HEK293T (cell line): ENCODE measurements at regions not wholly inside any gene's neighbourhood (a gene's known extent, or its start where the extent isn't known, plus 50 kb on each side); places are given as distances from the start of the nearest gene placed in this dataset.

ENCODE experiments used
- CTCF ChIA-PET: fragments of 350-600 bp; formaldehyde crosslinking; extraction: SDS; loops from one replicate; lab custom pipeline; 2021; ENCODE audit warnings: antibody characterized with exemption, inconsistent platforms; lab: Yijun Ruan, JAX
- POLR2A ChIA-PET: fragments of 350-600 bp; formaldehyde crosslinking; extraction: SDS; loops from one replicate; lab custom pipeline; 2020; ENCODE audit warnings: antibody characterized with exemption, inconsistent platforms; lab: Yijun Ruan, JAX
- DNase-seq: peaks from one replicate; pipeline ENCODE4 v3.0.0; 2012; ENCODE audit warnings: mixed read lengths; ENCODE audit errors: extremely low spot score
- ARNT ChIP-seq: fragments of 450-650 bp; IDR thresholded peaks from 2 replicates; pipeline ENCODE4 v1.6.1; 2017; ENCODE audit warnings: mild to moderate bottlenecking
- BHLHE40 ChIP-seq: fragments of 450-650 bp; IDR thresholded peaks from 2 replicates; pipeline ENCODE4 v1.6.1; 2016; ENCODE audit warnings: mild to moderate bottlenecking, moderate library complexity, borderline replicate concordance
- CTBP1 ChIP-seq: fragments of 450-650 bp; IDR thresholded peaks from 2 replicates; pipeline ENCODE4 v1.6.1; 2016; ENCODE audit warnings: borderline replicate concordance
- ELF4 ChIP-seq: fragments of 450-650 bp; IDR thresholded peaks from 2 replicates; pipeline ENCODE4 v1.6.1; 2017; ENCODE audit warnings: antibody characterized with exemption
- FOXA1 ChIP-seq: fragments of 450-650 bp; IDR thresholded peaks from 2 replicates; pipeline ENCODE4 v1.6.1; 2016; ENCODE audit warnings: mild to moderate bottlenecking
- FOXK2 ChIP-seq: fragments of 450-650 bp; IDR thresholded peaks from 2 replicates; pipeline ENCODE4 v1.6.1; 2016; ENCODE audit warnings: mild to moderate bottlenecking
- FOXM1 ChIP-seq: fragments of 450-650 bp; IDR thresholded peaks from 2 replicates; pipeline ENCODE4 v1.6.1; 2017; ENCODE audit warnings: mild to moderate bottlenecking, borderline replicate concordance
- HDGF ChIP-seq: fragments of 450-650 bp; IDR thresholded peaks from 2 replicates; pipeline ENCODE4 v1.6.1; 2017; ENCODE audit warnings: antibody characterized with exemption, borderline replicate concordance
- L3MBTL2 ChIP-seq: fragments of 450-650 bp; conservative IDR thresholded peaks from 2 replicates; pipeline ENCODE4 v1.6.1; 2016; ENCODE audit warnings: mild to moderate bottlenecking
- LEF1 ChIP-seq: fragments of 450-650 bp; IDR thresholded peaks from 2 replicates; pipeline ENCODE4 v1.6.1; 2017; ENCODE audit warnings: mild to moderate bottlenecking, borderline replicate concordance
- NFRKB ChIP-seq: fragments of 450-650 bp; IDR thresholded peaks from 2 replicates; pipeline ENCODE4 v1.6.1; 2016; ENCODE audit warnings: mild to moderate bottlenecking, moderate library complexity
- SP1 ChIP-seq: fragments of 450-650 bp; IDR thresholded peaks from 2 replicates; pipeline ENCODE4 v1.6.1; 2017
- SUZ12 ChIP-seq: fragments of 450-650 bp; IDR thresholded peaks from 2 replicates; pipeline ENCODE4 v1.6.1; 2016; ENCODE audit warnings: mild to moderate bottlenecking
- TARDBP ChIP-seq: fragments of 450-650 bp; IDR thresholded peaks from 2 replicates; pipeline ENCODE4 v1.6.1; 2016
- ZNF384 ChIP-seq: fragments of 450-650 bp; IDR thresholded peaks from 2 replicates; pipeline ENCODE4 v1.6.1; 2016
- TF ChIP-seq, protein P1 (sequence below): fragments of 450-650 bp; IDR thresholded peaks from 2 replicates; pipeline ENCODE4 v1.6.1; 2016

GRCh38 chr11:87917111-87917510, 258.1 kb downstream of the RAB38 start:
- DNase-seq = no peak
- TF ChIP-seq L3MBTL2 = no peak
- no peak for TF ChIP-seq FOXK2
- no peak for TF ChIP-seq TARDBP
- TF ChIP-seq FOXA1 = no peak
- TF ChIP-seq FOXM1 = no peak
- no peak for TF ChIP-seq ZNF384
- no peak for TF ChIP-seq CTBP1
- no peak for TF ChIP-seq LEF1
- TF ChIP-seq NFRKB = no peak
- no peak for TF ChIP-seq ELF4
- no peak for TF ChIP-seq BHLHE40
- no peak for TF ChIP-seq SUZ12
- no peak for TF ChIP-seq SP1
- TF ChIP-seq HDGF = no peak
- ChIA-PET POLR2A (no interaction called here), CTCF (no interaction called here)

DNA sequence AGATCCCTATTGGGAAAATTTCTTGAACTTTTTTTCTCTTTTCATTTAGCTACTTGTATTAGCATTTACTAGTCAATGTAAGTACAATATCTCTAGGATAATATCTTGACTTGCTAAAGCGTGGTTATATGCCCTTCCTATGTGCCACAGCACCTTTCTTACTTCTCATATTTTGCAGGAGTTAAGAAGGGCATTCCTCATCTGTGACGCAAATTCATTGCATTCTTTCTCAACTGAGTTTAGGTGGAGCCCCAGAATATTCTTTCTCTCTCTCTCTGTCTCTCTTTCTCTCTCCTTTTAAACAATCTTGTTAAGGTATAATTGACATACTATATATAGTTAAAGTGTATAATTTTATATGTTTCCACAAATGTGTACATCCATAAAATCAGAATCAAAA, 266.1 kb downstream of the RAB38 start:
- no peak for DNase-seq
- ChIA-PET CTCF (interaction anchor here (1.3 kb wide), 1 partner anchor 107 kb away, joined by 3 read pairs; no protein-coding TSS in a partner anchor), POLR2A (interaction anchor here (0.6 kb wide), 1 partner anchor 58 kb away, joined by 3 read pairs; no protein-coding TSS in a partner anchor)
- TF ChIP-seq, protein P1, sequence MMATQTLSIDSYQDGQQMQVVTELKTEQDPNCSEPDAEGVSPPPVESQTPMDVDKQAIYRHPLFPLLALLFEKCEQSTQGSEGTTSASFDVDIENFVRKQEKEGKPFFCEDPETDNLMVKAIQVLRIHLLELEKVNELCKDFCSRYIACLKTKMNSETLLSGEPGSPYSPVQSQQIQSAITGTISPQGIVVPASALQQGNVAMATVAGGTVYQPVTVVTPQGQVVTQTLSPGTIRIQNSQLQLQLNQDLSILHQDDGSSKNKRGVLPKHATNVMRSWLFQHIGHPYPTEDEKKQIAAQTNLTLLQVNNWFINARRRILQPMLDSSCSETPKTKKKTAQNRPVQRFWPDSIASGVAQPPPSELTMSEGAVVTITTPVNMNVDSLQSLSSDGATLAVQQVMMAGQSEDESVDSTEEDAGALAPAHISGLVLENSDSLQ = no peak
- TF ChIP-seq SP1 (no peak), FOXK2 (no peak), FOXM1 (no peak), LEF1 (no peak)

DNA sequence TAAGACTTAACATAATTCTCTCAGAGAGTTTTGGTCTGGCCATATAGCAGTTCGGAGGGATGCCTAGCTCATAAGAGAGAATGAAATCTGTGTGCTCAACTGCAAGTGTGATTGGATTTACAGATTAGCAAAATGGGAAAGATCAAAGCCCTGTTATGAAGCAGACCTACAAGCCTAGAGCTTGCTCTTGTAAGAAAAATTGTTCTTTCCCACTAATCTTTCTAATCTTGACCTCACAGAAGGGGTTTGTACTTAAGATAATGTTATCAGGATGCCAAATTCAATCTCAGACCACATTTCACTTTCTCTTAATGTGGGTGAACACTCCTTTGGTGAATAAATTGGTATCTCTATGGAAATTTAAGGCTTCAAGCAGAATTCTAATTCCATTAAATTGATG, 267.2 kb downstream of the RAB38 start:
- TF ChIP-seq FOXM1 (no peak), ARNT (no peak), NFRKB (no peak), BHLHE40 (no peak), ZNF384 (no peak)
- DNase-seq = no peak
- POLR2A ChIA-PET = no interaction called here
- CTCF ChIA-PET = interaction anchor here (1.3 kb wide), 1 partner anchor 108 kb away, joined by 3 read pairs; no protein-coding TSS in a partner anchor

DNA sequence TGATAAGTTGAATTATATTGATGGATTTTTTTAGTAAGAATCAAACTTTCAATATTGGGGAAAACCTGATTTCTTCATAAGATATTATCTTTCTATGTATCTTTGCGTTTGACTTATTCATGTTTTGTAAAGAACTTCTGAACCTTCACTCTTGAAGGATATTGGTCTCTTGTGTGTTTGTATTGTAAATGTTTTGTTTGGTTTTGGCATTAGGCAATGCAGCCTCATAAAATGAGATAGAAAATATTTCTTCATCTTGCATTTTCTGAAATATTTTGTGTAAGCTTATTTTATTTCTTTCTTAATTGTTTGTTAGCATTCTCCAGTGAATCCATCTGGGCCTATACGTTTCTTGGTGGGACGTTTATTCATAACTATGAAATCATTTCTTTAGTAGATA, 271.9 kb downstream of the RAB38 start:
- DNase-seq = no peak
- ChIA-PET CTCF (no interaction called here), POLR2A (no interaction called here)
- TF ChIP-seq HDGF (no peak), BHLHE40 (no peak), FOXM1 (no peak), ELF4 (no peak), SUZ12 (no peak), ARNT (no peak), TARDBP (no peak), NFRKB (no peak), CTBP1 (no peak), LEF1 (no peak), SP1 (no peak), FOXK2 (no peak), ZNF384 (no peak)

GRCh38 chr11:87901341-87901740, 273.9 kb downstream of the RAB38 start:
- TF ChIP-seq L3MBTL2 = no peak
- no peak for TF ChIP-seq CTBP1
- TF ChIP-seq ZNF384 = no peak
- no peak for TF ChIP-seq ARNT
- TF ChIP-seq FOXA1 = no peak
- TF ChIP-seq FOXK2 = no peak
- TF ChIP-seq SUZ12 = no peak
- TF ChIP-seq FOXM1 = no peak
- no peak for TF ChIP-seq BHLHE40
- TF ChIP-seq ELF4 = no peak
- no peak for TF ChIP-seq HDGF
- no peak for TF ChIP-seq TARDBP
- DNase-seq = no peak
- ChIA-PET CTCF (no interaction called here), POLR2A (no interaction called here)

DNA sequence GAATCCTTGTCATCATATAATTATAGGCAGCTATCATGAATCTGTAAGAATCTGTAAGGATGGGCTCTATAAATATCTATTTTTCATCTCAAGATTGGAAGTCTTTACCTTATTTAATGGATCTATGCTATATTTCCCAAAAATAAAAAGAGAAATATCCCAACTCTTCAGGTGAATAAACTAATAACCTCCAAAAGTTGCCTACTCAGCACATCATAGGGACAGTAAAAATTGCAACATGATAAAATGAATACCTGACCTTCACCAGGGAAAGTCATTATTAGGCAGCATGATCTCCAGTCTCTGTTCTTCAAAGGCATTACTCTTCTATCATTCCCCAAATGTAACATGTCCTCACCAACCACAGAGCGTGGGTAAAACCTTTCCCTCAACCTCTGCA, 277.3 kb downstream of the RAB38 start:
- CTCF ChIA-PET = no interaction called here
- TF ChIP-seq SP1 (no peak), LEF1 (no peak), CTBP1 (no peak), TARDBP (no peak), ZNF384 (no peak), FOXM1 (no peak), FOXA1 (no peak), HDGF (no peak), SUZ12 (no peak), NFRKB (no peak)
- TF ChIP-seq, protein P1 = no peak
- no peak for DNase-seq
- POLR2A ChIA-PET = no interaction called here

GRCh38 chr11:87897071-87897470, 278.2 kb downstream of the RAB38 start:
- no peak for DNase-seq
- ChIA-PET POLR2A (no interaction called here), CTCF (no interaction called here)
- TF ChIP-seq FOXA1 = no peak
- TF ChIP-seq SP1 = no peak
- TF ChIP-seq ZNF384 = no peak
- no peak for TF ChIP-seq SUZ12
- no peak for TF ChIP-seq LEF1
- TF ChIP-seq, protein P1 = no peak
- no peak for TF ChIP-seq ELF4
- no peak for TF ChIP-seq TARDBP
- TF ChIP-seq ARNT = no peak
- TF ChIP-seq NFRKB = no peak
